H1 (cell line): ENCODE measurements at regions not wholly inside any gene's neighbourhood (a gene's known extent, or its start where the extent isn't known, plus 50 kb on each side); places are given as distances from the start of the nearest gene placed in this dataset.

ENCODE experiments used
- CTCF ChIA-PET: fragments of 300-600 bp; sonication (Branson Sonifier 250); formaldehyde crosslinking; loops from one replicate; lab custom pipeline; 2021; ENCODE audit not compliant: partially characterized antibody; lab: Charles Lee
- POLR2A ChIA-PET: fragments of 300-600 bp; sonication (Branson Sonifier 250); formaldehyde crosslinking; loops from one replicate; lab custom pipeline; 2021; ENCODE audit warnings: inconsistent platforms; ENCODE audit not compliant: partially characterized antibody; lab: Charles Lee
- DNase-seq, 2 experiments: peaks; one replicate each; pipeline versions ENCODE4 v3.0.0 to v3.0.0-alpha.2; 2010 to 2022; ENCODE audit warnings: low spot score in 2 of 2, low read depth in 1 of 2, mixed read lengths in 1 of 2
- FAIRE-seq: peaks from 2 replicates; lab custom pipeline; 2011; peaks lifted over from hg19 to GRCh38; lab: Jason Lieb, UNC
- H2AFZ ChIP-seq: 2 replicates; pipeline ENCODE4 v1.8.1; 2012; ENCODE audit warnings: low read length, inconsistent platforms
- H2AK5ac ChIP-seq: 2 replicates; pipeline ENCODE4 v1.6.1; 2013; ENCODE audit warnings: low read depth, low read length
- H2BK120ac ChIP-seq: replicated peaks from 2 replicates; pipeline ENCODE3; 2013; ENCODE audit warnings: low read depth, low read length, inconsistent platforms
- H2BK12ac ChIP-seq: 2 replicates; pipeline ENCODE4 v1.6.1; 2013; ENCODE audit warnings: low read depth, low read length
- H2BK15ac ChIP-seq: 2 replicates; pipeline ENCODE4 v1.6.1; 2013; ENCODE audit warnings: low read length
- H2BK20ac ChIP-seq: 2 replicates; pipeline ENCODE4 v1.6.1; 2013; ENCODE audit warnings: low read length
- H2BK5ac ChIP-seq: 2 replicates; pipeline ENCODE4 v1.6.1; 2013; ENCODE audit warnings: low read depth, low read length
- H3K14ac ChIP-seq: 2 replicates; pipeline ENCODE4 v1.6.1; 2013; ENCODE audit warnings: inconsistent platforms; ENCODE audit not compliant: insufficient read length
- H3K18ac ChIP-seq: 2 replicates; pipeline ENCODE4 v1.6.1; 2013; ENCODE audit warnings: low read length; ENCODE audit errors: extremely low read depth
- H3K23ac ChIP-seq: 2 replicates; pipeline ENCODE4 v1.6.1; 2013; ENCODE audit warnings: inconsistent platforms; ENCODE audit not compliant: insufficient read length
- H3K23me2 ChIP-seq: 2 replicates; pipeline ENCODE4 v1.6.1; 2013; ENCODE audit warnings: low read depth, low read length
- H3K27ac ChIP-seq: 2 replicates; pipeline ENCODE4 v1.6.1; 2011; ENCODE audit warnings: low read depth, low read length, inconsistent platforms
- H3K27me3 ChIP-seq, 4 experiments: replicated peaks in 1 of 4; 1 replicate in 1 of 4; 2 replicates in 3 of 4; pipeline versions ENCODE4 v1.6.1 to v1.8.1; 2011 to 2013; ENCODE audit warnings: low read length in 3 of 4, mild to moderate bottlenecking in 3 of 4, inconsistent platforms in 2 of 4, mixed read lengths in 2 of 4, moderate library complexity in 1 of 4; ENCODE audit not compliant: control insufficient read depth in 3 of 4, insufficient read depth in 3 of 4; ENCODE audit errors: extremely low read depth in 1 of 4
- H3K36me3 ChIP-seq, 4 experiments: 2 replicates each; pipeline versions ENCODE4 v1.6.1 to v1.8.1; 2011 to 2013; ENCODE audit warnings: mild to moderate bottlenecking in 4 of 4, low read length in 3 of 4, moderate library complexity in 2 of 4, control low read depth in 1 of 4, inconsistent platforms in 1 of 4; ENCODE audit not compliant: insufficient read depth in 4 of 4, control insufficient read depth in 2 of 4
- H3K4ac ChIP-seq: replicated peaks from 2 replicates; pipeline ENCODE3; 2013; ENCODE audit warnings: low read length, low read depth, mixed read lengths, inconsistent platforms; ENCODE audit not compliant: insufficient read length
- H3K4me1 ChIP-seq, 4 experiments: replicated peaks in 1 of 4; 1 replicate in 1 of 4; 2 replicates in 3 of 4; pipeline versions ENCODE4 v1.6.1 to v1.8.1; 2011 to 2013; ENCODE audit warnings: low read length in 3 of 4, inconsistent platforms in 2 of 4, mixed read lengths in 1 of 4; ENCODE audit not compliant: insufficient read depth in 4 of 4, control insufficient read depth in 3 of 4
- H3K4me2 ChIP-seq, 2 experiments: 2 replicates each; pipeline versions ENCODE4 v1.6.1 to v1.8.1; 2011 to 2013; ENCODE audit warnings: low read depth in 2 of 2, low read length in 2 of 2, control low read depth in 1 of 2, inconsistent platforms in 1 of 2, mild to moderate bottlenecking in 1 of 2; ENCODE audit not compliant: insufficient read depth in 1 of 2
- H3K4me3 ChIP-seq, 4 experiments: fragments of 200-600, 300-600 bp in 1 of 4; sonication (generic), shearing (Covaris generic), sonication (Bioruptor Twin) in 1 of 4; 2 replicates each; pipeline versions ENCODE4 v1.5.1 to v1.8.1; 2011 to 2016; ENCODE audit warnings: low read length in 4 of 4, low read depth in 3 of 4, control low read depth in 2 of 4, inconsistent platforms in 2 of 4, mild to moderate bottlenecking in 2 of 4, mixed read lengths in 1 of 4, moderate library complexity in 1 of 4; ENCODE audit not compliant: insufficient read depth in 2 of 4; ENCODE audit errors: extremely low read depth in 1 of 4
- H3K56ac ChIP-seq: replicated peaks from 2 replicates; pipeline ENCODE3; 2013; ENCODE audit warnings: low read depth, mild to moderate bottlenecking, mixed read lengths, low read length, inconsistent platforms; ENCODE audit not compliant: insufficient read length
- H3K79me1 ChIP-seq: 2 replicates; pipeline ENCODE4 v1.6.1; 2013; ENCODE audit warnings: low read depth, low read length, control low read depth
- H3K79me2 ChIP-seq, 2 experiments: 2 replicates each; pipeline versions ENCODE4 v1.6.1 to v1.8.1; 2012 to 2013; ENCODE audit warnings: low read length in 2 of 2, mild to moderate bottlenecking in 2 of 2, inconsistent platforms in 1 of 2; ENCODE audit not compliant: insufficient read depth in 2 of 2, control insufficient read depth in 1 of 2
- H3K9ac ChIP-seq, 4 experiments: replicated peaks in 1 of 4; 1 replicate in 1 of 4; 2 replicates in 3 of 4; pipeline versions ENCODE4 v1.6.1 to v1.8.1; 2011 to 2013; ENCODE audit warnings: low read depth in 3 of 4, low read length in 3 of 4, control low read depth in 2 of 4, mild to moderate bottlenecking in 2 of 4, moderate library complexity in 2 of 4, inconsistent platforms in 1 of 4; ENCODE audit errors: extremely low read depth in 1 of 4
- H3K9me3 ChIP-seq, 2 experiments: 2 replicates each; pipeline versions ENCODE4 v1.6.1 to v1.8.1; 2012 to 2013; ENCODE audit warnings: mild to moderate bottlenecking in 2 of 2, moderate library complexity in 2 of 2, control low read depth in 1 of 2, inconsistent platforms in 1 of 2, low read depth in 1 of 2, low read length in 1 of 2, mixed read lengths in 1 of 2; ENCODE audit not compliant: insufficient read depth in 2 of 2
- H4K20me1 ChIP-seq, 2 experiments: replicated peaks in 1 of 2; 2 replicates each; pipeline versions ENCODE3 to v1.8.1; 2011 to 2013; ENCODE audit warnings: inconsistent platforms in 2 of 2, low read length in 2 of 2, mild to moderate bottlenecking in 1 of 2; ENCODE audit not compliant: insufficient read depth in 2 of 2, control insufficient read depth in 1 of 2
- H4K5ac ChIP-seq: 2 replicates; pipeline ENCODE4 v1.6.1; 2013; ENCODE audit warnings: low read length, low read depth, mixed read lengths, inconsistent platforms; ENCODE audit not compliant: insufficient read length
- H4K8ac ChIP-seq: 2 replicates; pipeline ENCODE4 v1.8.0; 2013; ENCODE audit warnings: mild to moderate bottlenecking, moderate library complexity, low read length, inconsistent platforms; ENCODE audit not compliant: insufficient read depth; ENCODE audit errors: extremely low read depth
- H4K91ac ChIP-seq: replicated peaks from 2 replicates; pipeline ENCODE3; 2013; ENCODE audit warnings: low read length, mixed read lengths, inconsistent platforms; ENCODE audit not compliant: insufficient read length
- ATF3 ChIP-seq: IDR thresholded peaks from 2 replicates; pipeline ENCODE4 v1.6.1; 2011; ENCODE audit warnings: low read depth, mild to moderate bottlenecking, low read length; ENCODE audit not compliant: insufficient read depth
- JUN ChIP-seq: IDR thresholded peaks from 2 replicates; pipeline ENCODE4 v1.6.1; 2011; ENCODE audit warnings: low read depth, mild to moderate bottlenecking, improper control_type of control experiment, low read length
- SIN3A ChIP-seq, 2 experiments: IDR thresholded peaks in 1 of 2; conservative IDR thresholded peaks in 1 of 2; 2 replicates each; pipeline ENCODE4 v1.6.1; 2011 to 2012; ENCODE audit warnings: low read length in 2 of 2, improper control_type of control experiment in 1 of 2, low read depth in 1 of 2, mild to moderate bottlenecking in 1 of 2
- SP4 ChIP-seq: IDR thresholded peaks from 2 replicates; pipeline ENCODE4 v1.6.1; 2012; ENCODE audit warnings: low read length, inconsistent platforms
- WGBS, 2 experiments: shearing (Covaris generic) in 1 of 2; methylation state at CpG; one replicate each; pipeline versions ENCODE4 v1.1.6 to v1.1.7; 2013 to 2015; ENCODE audit warnings: low lambda C conversion rate in 2 of 2, mixed read lengths in 2 of 2, inconsistent platforms in 1 of 2, low coverage in 1 of 2, missing lambda C conversion rate in 1 of 2; ENCODE audit not compliant: insufficient replicate concordance in 2 of 2, insufficient coverage in 1 of 2, insufficient read length in 1 of 2; ENCODE audit errors: extremely low coverage in 1 of 2, missing lambda C conversion rate in 1 of 2; 5-methylcytosine and 5-hydroxymethylcytosine counted together

GRCh38 chr15:98190914-98191313, 230.4 kb downstream of the ARRDC4 start:
- WGBS, 2 experiments, result 100% methylated on average over 2 of the region's 2 CpGs; no CpG with 5 or more reads in 1 of the 2 experiments
- FAIRE-seq, result no peak

More at GRCh38 chr15:98190914-98191313, 230.4 kb downstream of the ARRDC4 start:
- ChIA-PET POLR2A (no interaction called here), CTCF (interaction anchor here (1.1 to 2.0 kb wide), 3 partner anchors 102 to 292 kb away, joined by 3 to 5 read pairs (median 4); no protein-coding TSS in a partner anchor)
- Histone ChIP-seq H3K14ac (no peak overlapping the region), H3K9me3 (peaks cover 0 to 3% of the 10 kb centered on the region in 2 experiments; a peak in 1 of 4 replicates), H2BK12ac (no peak overlapping the region), H3K9ac (no peak overlapping the region), H3K4me1 (no peaks in the 10 kb centered on the region), H3K27ac (no peak overlapping the region), H2AFZ (no peak overlapping the region), H3K79me1 (no peaks in the 10 kb centered on the region), H3K4me3 (no peak overlapping the region), H4K8ac (no peak overlapping the region), H2BK20ac (no peak overlapping the region), H2BK120ac (no peak overlapping the region), H3K36me3 (no peaks in the 10 kb centered on the region), H3K23me2 (no peaks in the 10 kb centered on the region), H3K4me2 (no peak overlapping the region), H4K20me1 (no peaks in the 10 kb centered on the region), H3K4ac (no peak overlapping the region), H4K91ac (no peak overlapping the region), H3K27me3 (peaks cover 0 to 1% (median 0%) of the 10 kb centered on the region in 4 experiments; a peak in 1 of 7 replicates), H3K18ac (no peak overlapping the region), H2BK15ac (no peak overlapping the region), H2AK5ac (no peak overlapping the region), H3K79me2 (no peaks in the 10 kb centered on the region), H3K56ac (no peak overlapping the region), H3K23ac (no peak overlapping the region), H2BK5ac (no peak overlapping the region), H4K5ac (no peak overlapping the region)
- TF ChIP-seq ATF3 (no peak), JUN (no peak), SP4 (no peak), SIN3A (conservative IDR thresholded peaks at IDR 0.05 in 1 of 2, IDR thresholded peaks at IDR 0.05 in 1 of 2; ENCODE audit: low read depth in 1 of 2, low read length in 2 of 2) (no peak)
- no peak for DNase-seq
